GM21717 (cell line): ENCODE measurements at regions not wholly inside any gene's neighbourhood (a gene's known extent, or its start where the extent isn't known, plus 50 kb on each side); places are given as distances from the start of the nearest gene placed in this dataset.

ENCODE experiments used
- ATAC-seq: cut with Tn5 transposase; IDR thresholded peaks from one replicate; pipeline ENCODE4 v1.9.1; 2021; ENCODE audit warnings: mild to moderate bottlenecking, moderate library complexity; ENCODE audit not compliant: unreplicated experiment

- no peak for ATAC-seq
Measured at GRCh38 chr1:229760478-229760996, 134.5 kb downstream of the URB2 start.

- ATAC-seq = no peak
Measured at GRCh38 chr1:229762891-229763290, 136.8 kb downstream of the URB2 start.

- no peak for ATAC-seq
Measured at GRCh38 chr1:229768232-229768631, 142.2 kb downstream of the URB2 start.

GRCh38 chr1:229769006-229769405 lies 143.0 kb downstream of the URB2 start:
- no peak for ATAC-seq

- ATAC-seq = no peak
Measured at GRCh38 chr1:229769809-229770208, 143.8 kb downstream of the URB2 start.

GRCh38 chr1:229778794-229779193 lies 152.7 kb downstream of the URB2 start:
- no peak for ATAC-seq

- ATAC-seq = no peak
Measured at GRCh38 chr1:229781453-229781852, 155.4 kb downstream of the URB2 start.

GRCh38 chr1:229782469-229782868 lies 156.4 kb downstream of the URB2 start:
- ATAC-seq = no peak

GRCh38 chr1:229784834-229785233 lies 158.8 kb downstream of the URB2 start:
- ATAC-seq = no peak

- ATAC-seq = no peak
Measured at GRCh38 chr1:229786974-229787610, 161.0 kb downstream of the URB2 start.

- ATAC-seq = no peak
Measured at GRCh38 chr1:229788004-229788403, 162.0 kb downstream of the URB2 start.

GRCh38 chr1:229792012-229792975 lies 166.2 kb downstream of the URB2 start:
- ATAC-seq = no peak

- ATAC-seq = no peak
Measured at GRCh38 chr1:229793488-229793887, 167.4 kb downstream of the URB2 start.

- no peak for ATAC-seq
Measured at GRCh38 chr1:229798558-229798957, 172.5 kb downstream of the URB2 start.

GRCh38 chr1:229803626-229804217 lies 177.7 kb downstream of the URB2 start:
- ATAC-seq = no peak

GRCh38 chr1:229808272-229808671 lies 182.2 kb downstream of the URB2 start:
- ATAC-seq = no peak

- no peak for ATAC-seq
Measured at GRCh38 chr1:229810140-229810539, 184.1 kb downstream of the URB2 start.

- ATAC-seq = no peak
Measured at GRCh38 chr1:229810961-229811360, 184.9 kb downstream of the URB2 start.

GRCh38 chr1:229812148-229812547 lies 186.1 kb downstream of the URB2 start:
- ATAC-seq = no peak

GRCh38 chr1:229812693-229813092 lies 186.6 kb downstream of the URB2 start:
- no peak for ATAC-seq

- ATAC-seq = no peak
Measured at GRCh38 chr1:229815076-229815475, 189.0 kb downstream of the URB2 start.

GRCh38 chr1:229815961-229816360 lies 189.9 kb downstream of the URB2 start:
- no peak for ATAC-seq
